OCI-LY7 (cell line): ENCODE measurements at regions not wholly inside any gene's neighbourhood (a gene's known extent, or its start where the extent isn't known, plus 50 kb on each side); places are given as distances from the start of the nearest gene placed in this dataset.

Experiments used
- EZH2phosphoT487 ChIP-seq: fragments of 200-600 bp; sonication (generic); IDR thresholded peaks from 2 replicates; pipeline ENCODE4 v1.6.1; 2018; ENCODE audit warnings: low read depth, borderline replicate concordance, mild to moderate bottlenecking, mixed run types, antibody characterized with exemption, low read length, moderate library complexity, mixed read lengths
- TF ChIP-seq, protein P1 (sequence below): fragments of 200-600 bp; sonication (generic); conservative IDR thresholded peaks from 2 replicates; pipeline ENCODE4 v1.5.1; 2014; ENCODE audit warnings: mild to moderate bottlenecking, antibody characterized with exemption, low read length, moderate library complexity, mixed read lengths

GRCh38 chr3:94617312-94617711, 554.5 kb downstream of the NSUN3 start:
- TF ChIP-seq EZH2phosphoT487, result no peak
- TF ChIP-seq, protein P1, sequence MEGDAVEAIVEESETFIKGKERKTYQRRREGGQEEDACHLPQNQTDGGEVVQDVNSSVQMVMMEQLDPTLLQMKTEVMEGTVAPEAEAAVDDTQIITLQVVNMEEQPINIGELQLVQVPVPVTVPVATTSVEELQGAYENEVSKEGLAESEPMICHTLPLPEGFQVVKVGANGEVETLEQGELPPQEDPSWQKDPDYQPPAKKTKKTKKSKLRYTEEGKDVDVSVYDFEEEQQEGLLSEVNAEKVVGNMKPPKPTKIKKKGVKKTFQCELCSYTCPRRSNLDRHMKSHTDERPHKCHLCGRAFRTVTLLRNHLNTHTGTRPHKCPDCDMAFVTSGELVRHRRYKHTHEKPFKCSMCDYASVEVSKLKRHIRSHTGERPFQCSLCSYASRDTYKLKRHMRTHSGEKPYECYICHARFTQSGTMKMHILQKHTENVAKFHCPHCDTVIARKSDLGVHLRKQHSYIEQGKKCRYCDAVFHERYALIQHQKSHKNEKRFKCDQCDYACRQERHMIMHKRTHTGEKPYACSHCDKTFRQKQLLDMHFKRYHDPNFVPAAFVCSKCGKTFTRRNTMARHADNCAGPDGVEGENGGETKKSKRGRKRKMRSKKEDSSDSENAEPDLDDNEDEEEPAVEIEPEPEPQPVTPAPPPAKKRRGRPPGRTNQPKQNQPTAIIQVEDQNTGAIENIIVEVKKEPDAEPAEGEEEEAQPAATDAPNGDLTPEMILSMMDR, result no peak
